SK-N-MC (cell line): ENCODE measurements at regions not wholly inside any gene's neighbourhood (a gene's known extent, or its start where the extent isn't known, plus 50 kb on each side); places are given as distances from the start of the nearest gene placed in this dataset.

Source experiments
- EZH2 ChIP-seq: fragments of 200-600 bp; sonication (generic); IDR thresholded peaks from one replicate; pipeline ENCODE4 v1.6.1; 2017; ENCODE audit warnings: antibody characterized with exemption
- POLR2AphosphoS5 ChIP-seq: IDR thresholded peaks from 2 replicates; pipeline ENCODE4 v1.6.1; 2012; ENCODE audit warnings: mild to moderate bottlenecking, low read depth, low read length, borderline replicate concordance

GRCh38 chr19:28327905-28328304 lies 885.0 kb downstream of the UQCRFS1 start:
- no peak for TF ChIP-seq EZH2
- TF ChIP-seq POLR2AphosphoS5 = no peak
